ENCODE measurements at regions not wholly inside any gene's neighbourhood (a gene's known extent, or its start where the extent isn't known, plus 50 kb on each side); places are given as distances from the start of the nearest gene placed in this dataset.

DNA sequence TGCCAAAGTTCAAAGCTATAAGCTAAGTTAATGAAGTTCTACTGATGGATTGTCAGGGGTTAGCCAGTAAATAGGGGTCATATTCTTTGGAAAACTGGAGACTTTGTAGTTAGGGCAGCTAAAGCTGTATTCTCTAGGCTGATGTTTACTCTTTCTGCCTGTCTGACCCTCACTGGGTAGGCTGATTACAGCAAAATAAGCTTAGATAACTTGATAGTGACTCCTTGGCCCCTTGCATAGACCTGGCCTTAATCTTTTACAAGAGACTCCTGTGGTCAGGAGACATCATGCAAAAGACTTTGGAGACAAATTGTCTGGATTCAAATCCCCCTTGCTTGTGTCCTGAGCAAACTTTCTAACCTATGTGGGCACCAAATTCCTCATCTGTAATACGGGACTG is 314.4 kb upstream of the MSX2 start:
- Histone ChIP-seq H3K4me3 (replicated peaks in 1 of 3; ENCODE audit: insufficient read depth in 1 of 3, low read depth in 1 of 3, low read length in 3 of 3) (no peak overlapping the region), H3K4me1 (ENCODE audit: control insufficient read depth, extremely low read depth, insufficient read depth, low read length) (no peaks in the 10 kb centered on the region), H2AFZ (ENCODE audit: low read depth, low read length) (no peak overlapping the region), H3K36me3 (ENCODE audit: control insufficient read depth in 2 of 2, extremely low read depth in 1 of 2, insufficient read depth in 2 of 2, low read length in 2 of 2) (no peaks in the 10 kb centered on the region), H3K4me2 (ENCODE audit: insufficient read depth, low read length) (no peak overlapping the region), H4K20me1 (replicated peaks; ENCODE audit: control insufficient read depth, extremely low read depth, insufficient read depth, low read length) (no peaks in the 10 kb centered on the region), H3K27me3 (ENCODE audit: control insufficient read depth in 2 of 2, insufficient read depth in 2 of 2, low read length in 2 of 2) (no peaks in the 10 kb centered on the region), H3K9me1 (replicated peaks; ENCODE audit: control insufficient read depth, extremely low read depth, insufficient read depth, low read length) (no peaks in the 10 kb centered on the region), H3K9ac (replicated peaks; ENCODE audit: extremely low read depth, insufficient read depth, low read length) (no peak overlapping the region), H3K9me3 (replicated peaks; ENCODE audit: control insufficient read depth, insufficient read depth, low read length) (peaks cover 2% of the 10 kb centered on the region), H3K79me2 (ENCODE audit: control insufficient read depth, insufficient read depth, low read length) (no peaks in the 10 kb centered on the region), H3K27ac (ENCODE audit: insufficient read depth, low read depth, low read length) (no peak overlapping the region)
- ChIA-PET CTCF (no interaction called here), POLR2A (no interaction called here)
- BruUV-seq (replicated peaks), result no TSS peak
- TF ChIP-seq POLR2AphosphoS5 (IDR thresholded peaks at IDR 0.05; ENCODE audit: insufficient read depth, low read depth, low read length), result no peak
- TF ChIP-seq, protein P1, sequence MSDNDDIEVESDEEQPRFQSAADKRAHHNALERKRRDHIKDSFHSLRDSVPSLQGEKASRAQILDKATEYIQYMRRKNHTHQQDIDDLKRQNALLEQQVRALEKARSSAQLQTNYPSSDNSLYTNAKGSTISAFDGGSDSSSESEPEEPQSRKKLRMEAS (IDR thresholded peaks at IDR 0.05; ENCODE audit: insufficient read depth, insufficient read length), result no peak
- TF ChIP-seq EZH2 (IDR thresholded peaks at IDR 0.05; ENCODE audit: borderline replicate concordance, low read depth, low read length, severe bottlenecking), result no peak
- no peak for TF ChIP-seq JUN (IDR thresholded peaks at IDR 0.05; ENCODE audit: borderline replicate concordance, insufficient read depth, insufficient read length, low read depth)
- TF ChIP-seq FOS (IDR thresholded peaks at IDR 0.05; ENCODE audit: borderline replicate concordance, insufficient read depth, low read length), result no peak
- no peak for TF ChIP-seq GATA2 (IDR thresholded peaks at IDR 0.05; ENCODE audit: insufficient read depth, insufficient read length, low read depth, low read length)
- TF ChIP-seq MYC (IDR thresholded peaks at IDR 0.05; ENCODE audit: low read depth, low read length), result no peak
- TF ChIP-seq, protein P2, sequence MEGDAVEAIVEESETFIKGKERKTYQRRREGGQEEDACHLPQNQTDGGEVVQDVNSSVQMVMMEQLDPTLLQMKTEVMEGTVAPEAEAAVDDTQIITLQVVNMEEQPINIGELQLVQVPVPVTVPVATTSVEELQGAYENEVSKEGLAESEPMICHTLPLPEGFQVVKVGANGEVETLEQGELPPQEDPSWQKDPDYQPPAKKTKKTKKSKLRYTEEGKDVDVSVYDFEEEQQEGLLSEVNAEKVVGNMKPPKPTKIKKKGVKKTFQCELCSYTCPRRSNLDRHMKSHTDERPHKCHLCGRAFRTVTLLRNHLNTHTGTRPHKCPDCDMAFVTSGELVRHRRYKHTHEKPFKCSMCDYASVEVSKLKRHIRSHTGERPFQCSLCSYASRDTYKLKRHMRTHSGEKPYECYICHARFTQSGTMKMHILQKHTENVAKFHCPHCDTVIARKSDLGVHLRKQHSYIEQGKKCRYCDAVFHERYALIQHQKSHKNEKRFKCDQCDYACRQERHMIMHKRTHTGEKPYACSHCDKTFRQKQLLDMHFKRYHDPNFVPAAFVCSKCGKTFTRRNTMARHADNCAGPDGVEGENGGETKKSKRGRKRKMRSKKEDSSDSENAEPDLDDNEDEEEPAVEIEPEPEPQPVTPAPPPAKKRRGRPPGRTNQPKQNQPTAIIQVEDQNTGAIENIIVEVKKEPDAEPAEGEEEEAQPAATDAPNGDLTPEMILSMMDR (IDR thresholded peaks at IDR 0.05; ENCODE audit: extremely low read depth in 1 of 2, insufficient read depth in 1 of 2, low read depth in 1 of 2, low read length in 2 of 2), result no peak
- no peak for TF ChIP-seq POLR2A (IDR thresholded peaks at IDR 0.05; ENCODE audit: low read depth, low read length)
- no peak for DNase-seq (ENCODE audit: low read depth, low spot score)
- intact Hi-C loops (cut with micrococcal nuclease) (no loop called here), dilution Hi-C loops (cut with MboI; ENCODE audit: extremely low pct_ligation_motif_present, low sequenced_read_pairs) (no loop called here)
- FAIRE-seq, result no peak
